GM18507 (cell line): ENCODE measurements at regions not wholly inside any gene's neighbourhood (a gene's known extent, or its start where the extent isn't known, plus 50 kb on each side); places are given as distances from the start of the nearest gene placed in this dataset.
A peak's percentile ranks its signal among the peaks of the same experiment; 100 is the strongest.
"Not testable (repeated sequence)": the region's sequence is repeated elsewhere in the genome, so short reads cannot be mapped to it uniquely, and the experiment has no call there.

Source experiments
- DNase-seq: peaks from one replicate; pipeline ENCODE4 v3.0.0; 2011; ENCODE audit warnings: low read depth; ENCODE audit not compliant: insufficient read length; ENCODE audit errors: extremely low spot score
- FAIRE-seq: peaks from 2 replicates; lab custom pipeline; 2011; peaks lifted over from hg19 to GRCh38; lab: Jason Lieb, UNC

DNA sequence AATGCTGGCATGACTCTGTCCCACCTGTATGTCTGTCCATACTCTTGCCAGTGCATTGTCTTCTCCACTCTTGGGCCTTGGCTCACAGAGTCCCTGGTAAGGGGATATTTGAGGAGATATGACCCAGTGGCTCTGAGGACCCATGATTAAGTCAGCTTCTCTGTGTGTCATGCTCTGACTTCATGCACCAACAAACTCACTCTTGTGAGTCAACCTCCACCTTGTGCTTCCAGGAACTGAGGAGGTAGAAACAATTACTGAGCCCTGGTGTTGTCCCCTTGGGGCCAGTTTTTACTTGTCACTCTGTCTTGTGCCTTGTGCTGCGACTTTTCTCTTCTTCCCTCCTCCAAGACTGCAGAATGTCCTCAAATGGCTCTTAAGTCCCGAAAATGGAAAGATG lies 127.1 kb downstream of the ABHD5 start:
- DNase-seq = no peak
- FAIRE-seq = no peak

DNA sequence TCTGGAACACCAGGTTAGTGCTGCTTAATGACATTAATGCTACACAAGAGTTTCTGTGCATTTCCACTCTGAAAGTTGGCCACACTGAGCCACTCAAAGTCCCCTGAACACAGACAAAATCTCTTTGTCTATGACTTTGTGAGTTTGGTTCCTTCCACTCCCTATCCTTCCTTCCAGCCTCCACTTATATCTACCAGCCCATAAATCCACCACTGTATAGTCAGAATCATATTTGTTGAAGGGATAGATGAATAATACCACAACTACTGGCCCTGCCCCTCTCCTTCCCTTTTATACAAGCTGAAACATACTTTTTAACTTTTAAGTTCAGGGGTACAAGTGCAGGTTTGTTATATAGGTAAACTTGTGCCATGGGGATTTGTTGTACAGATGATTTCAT lies 127.5 kb downstream of the ABHD5 start:
- no peak for DNase-seq
- FAIRE-seq = no peak

DNA sequence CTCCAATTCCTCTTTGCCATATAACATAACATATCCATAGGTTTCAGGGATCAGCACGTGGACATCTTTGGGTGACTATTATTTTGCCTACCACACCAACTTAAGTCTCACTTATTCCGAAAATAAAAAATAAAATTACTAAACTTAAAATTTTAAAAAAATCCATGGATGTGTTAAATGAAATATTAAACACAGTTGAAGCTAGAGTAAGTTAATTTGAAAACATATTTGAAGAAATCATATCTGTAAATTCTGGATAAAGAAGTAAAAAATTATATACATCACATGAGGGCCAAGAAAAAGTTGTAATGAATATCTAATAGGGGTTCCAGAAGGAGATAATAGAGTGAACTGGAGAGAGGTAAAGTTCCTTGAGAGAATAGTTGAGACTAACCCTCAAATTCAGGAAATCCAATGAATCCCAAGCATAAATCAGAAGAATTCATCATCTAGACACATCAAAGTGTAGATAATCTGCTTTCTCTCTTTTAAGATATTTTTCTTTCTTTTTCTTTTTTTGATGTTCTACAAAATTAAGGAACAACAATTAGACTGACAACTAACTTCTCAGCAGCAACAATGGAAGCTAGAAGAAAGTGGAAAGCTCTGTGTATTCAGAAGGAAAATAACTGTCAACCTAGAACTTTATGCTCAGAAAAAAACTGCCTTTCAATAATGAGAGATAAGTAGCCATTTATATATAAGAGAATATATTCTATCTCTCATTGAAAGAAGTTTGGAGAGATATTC lies 147.4 kb downstream of the ABHD5 start:
- no peak for FAIRE-seq

DNA sequence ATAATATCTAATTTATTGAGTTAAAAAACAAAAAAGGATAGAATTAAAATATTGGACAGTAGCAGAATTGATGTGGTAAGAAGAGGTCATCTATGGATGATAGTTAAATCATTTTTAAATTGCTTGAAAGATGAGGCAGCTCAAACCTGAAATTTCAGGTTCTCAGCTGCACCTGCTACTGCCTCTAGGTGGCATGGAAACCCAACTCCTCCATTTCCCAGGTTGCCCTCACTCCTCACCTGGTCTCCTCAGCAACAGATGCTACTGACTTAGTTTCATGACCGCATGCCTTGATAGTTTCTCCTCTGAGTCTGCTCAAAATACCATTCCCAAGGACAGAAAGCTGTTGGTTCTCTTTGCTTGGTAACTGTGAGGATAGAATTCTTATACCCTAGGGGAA lies 148.1 kb downstream of the ABHD5 start:
- no peak for DNase-seq
- FAIRE-seq = no peak

More for the DNA sequence above, 147.4 kb downstream of the ABHD5 start:
- no peak for DNase-seq

DNA sequence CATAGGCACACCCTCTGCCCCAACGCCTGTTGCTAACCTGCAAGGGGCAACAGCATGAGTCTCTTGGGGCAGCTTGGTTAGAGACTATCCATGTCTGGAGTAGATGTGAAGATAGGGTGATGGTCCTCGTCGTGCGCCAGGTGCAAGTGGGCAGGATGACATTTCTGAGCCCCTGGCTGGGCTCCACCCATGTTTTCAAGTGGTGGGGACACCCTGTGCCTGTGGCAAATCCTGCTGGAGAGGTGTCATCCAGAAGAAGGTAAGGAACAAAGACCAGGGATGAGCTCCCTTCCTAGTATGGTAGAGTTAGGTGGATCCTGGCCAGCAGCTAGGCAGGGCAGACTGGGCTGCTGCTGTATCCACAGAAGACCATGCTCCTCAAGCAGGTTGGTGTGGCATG lies 152.6 kb downstream of the ABHD5 start:
- no peak for FAIRE-seq
- DNase-seq = no peak

DNA sequence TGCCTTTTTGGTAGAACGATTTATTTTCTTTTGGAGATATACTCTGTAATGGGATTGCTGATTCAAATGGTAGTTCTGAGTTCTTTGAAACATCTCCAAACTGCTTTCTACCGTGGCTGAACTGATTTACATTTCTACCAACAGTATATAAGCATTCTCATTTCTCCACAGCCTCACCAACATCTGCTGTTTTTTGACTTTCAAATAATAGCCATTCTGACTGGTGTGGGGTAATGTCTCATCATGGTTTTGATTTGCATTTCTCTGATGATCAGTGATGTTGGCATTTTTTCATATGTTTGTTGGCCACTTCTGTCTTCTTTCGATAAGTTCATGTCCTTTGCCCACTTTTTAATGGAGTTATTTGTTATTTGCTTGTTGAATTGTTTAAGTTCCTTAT lies 154.0 kb downstream of the ABHD5 start:
- DNase-seq (no peak), FAIRE-seq (no peak)

DNA sequence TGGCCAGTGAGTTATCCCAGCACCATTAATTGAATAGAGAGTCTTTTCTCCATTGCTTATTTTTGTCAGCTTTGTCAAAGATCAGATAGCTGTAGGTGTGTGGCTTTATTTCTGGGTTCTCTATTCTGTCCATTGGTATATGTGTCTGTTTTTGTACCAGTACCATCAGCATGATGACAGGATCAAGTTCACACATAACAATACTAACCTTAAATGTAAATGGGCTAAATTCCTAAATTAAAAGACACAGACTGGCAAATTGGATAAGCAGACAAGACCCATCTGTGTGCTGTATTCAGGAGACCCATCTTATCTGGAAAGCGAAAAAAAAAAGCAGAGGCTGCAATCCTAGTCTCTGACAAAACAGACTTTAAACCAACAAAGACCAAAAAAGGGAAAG lies 154.8 kb downstream of the ABHD5 start:
- not testable (repeated sequence) for FAIRE-seq, DNase-seq

DNA sequence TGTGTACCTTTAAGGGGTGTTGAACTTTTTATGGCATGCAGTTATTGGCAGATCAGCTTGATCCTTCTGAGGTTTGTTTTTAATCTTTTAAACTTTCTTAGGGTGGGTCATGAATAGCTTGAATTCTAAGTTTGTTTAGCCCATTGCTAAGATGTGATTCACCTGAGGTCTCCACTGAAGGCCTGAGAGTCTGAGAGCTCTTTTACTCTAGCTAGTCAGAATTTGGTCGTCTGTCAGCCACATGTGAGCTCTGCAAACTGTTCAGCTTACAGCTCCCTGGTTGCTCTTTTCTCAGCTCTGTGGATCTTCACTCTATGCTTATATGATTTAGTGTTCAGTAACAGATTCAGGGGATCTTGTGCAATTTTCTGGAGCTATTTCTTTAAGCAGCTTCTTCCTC lies 161.3 kb downstream of the ABHD5 start:
- no peak for FAIRE-seq

DNA sequence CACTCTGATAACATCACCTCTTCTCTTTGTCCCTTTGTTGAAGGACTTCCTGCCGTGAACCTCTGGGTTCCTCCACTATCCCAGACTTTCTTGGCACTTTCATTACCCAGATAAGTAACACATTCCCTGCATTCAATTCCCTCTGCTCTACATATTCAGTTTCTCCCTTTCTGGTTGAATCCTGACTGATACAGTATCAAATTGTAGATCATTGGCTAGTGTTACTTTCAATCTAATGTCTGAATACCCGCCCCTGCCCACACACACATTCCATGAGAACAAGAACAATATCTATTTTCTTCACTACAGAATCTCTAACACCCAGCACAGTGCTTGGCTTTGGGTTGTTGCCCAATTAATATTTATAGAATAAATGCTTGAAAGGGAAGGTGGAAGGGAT lies 163.5 kb downstream of the ABHD5 start:
- no peak for FAIRE-seq
- no peak for DNase-seq

More for the DNA sequence above, 161.3 kb downstream of the ABHD5 start:
- no peak for DNase-seq

DNA sequence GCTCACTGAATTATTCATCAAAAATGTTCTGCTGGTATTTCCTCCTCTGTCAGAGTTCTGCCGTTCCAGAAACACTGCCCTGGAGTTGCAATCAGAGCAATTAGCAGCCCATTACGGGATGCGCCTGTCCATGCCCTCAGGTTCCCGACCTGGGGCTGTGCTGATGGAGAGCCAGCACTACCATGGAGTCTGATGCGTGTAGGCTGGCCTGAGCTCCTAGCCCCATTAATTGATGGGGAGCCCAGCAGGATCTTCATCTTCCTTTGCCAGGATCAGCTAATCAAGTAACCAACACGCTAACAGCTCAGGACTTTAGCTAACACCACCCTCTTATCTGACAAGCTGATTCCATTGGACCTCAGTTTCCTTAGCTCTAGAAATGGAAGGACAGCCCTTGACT lies 164.2 kb downstream of the ABHD5 start:
- DNase-seq = no peak
- no peak for FAIRE-seq

DNA sequence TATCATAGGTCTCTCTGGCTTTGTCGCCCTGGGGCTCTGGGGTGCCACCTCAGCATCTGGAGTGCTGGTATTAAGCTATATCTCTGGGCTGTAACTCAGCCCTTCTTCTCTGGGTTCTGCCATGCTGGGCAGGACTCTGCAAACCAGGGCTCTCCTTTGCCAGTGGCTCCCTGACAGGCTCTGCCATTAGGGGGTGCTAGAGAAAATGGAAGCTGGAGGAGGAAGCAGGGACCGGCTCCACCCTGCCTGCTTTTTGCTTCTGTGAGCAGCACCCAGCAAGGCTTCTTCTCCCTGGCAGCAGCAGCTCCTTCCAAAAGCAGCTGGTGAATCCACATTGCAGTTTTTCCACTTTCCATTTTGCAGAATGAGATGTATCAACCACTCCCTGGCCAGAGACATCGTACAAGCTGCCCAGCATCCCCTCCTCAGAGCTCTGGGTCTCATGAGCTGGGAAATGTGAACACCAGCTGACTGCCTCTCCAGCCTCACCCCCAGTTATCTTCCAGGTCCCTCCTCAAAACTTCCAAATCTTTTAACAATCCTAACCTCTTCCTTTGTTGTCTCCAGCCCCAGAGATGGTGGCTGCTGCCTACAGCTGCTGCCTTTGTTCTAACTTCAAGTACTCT lies 165.0 kb downstream of the ABHD5 start:
- peak; percentile 70 for FAIRE-seq
- no peak for DNase-seq

DNA sequence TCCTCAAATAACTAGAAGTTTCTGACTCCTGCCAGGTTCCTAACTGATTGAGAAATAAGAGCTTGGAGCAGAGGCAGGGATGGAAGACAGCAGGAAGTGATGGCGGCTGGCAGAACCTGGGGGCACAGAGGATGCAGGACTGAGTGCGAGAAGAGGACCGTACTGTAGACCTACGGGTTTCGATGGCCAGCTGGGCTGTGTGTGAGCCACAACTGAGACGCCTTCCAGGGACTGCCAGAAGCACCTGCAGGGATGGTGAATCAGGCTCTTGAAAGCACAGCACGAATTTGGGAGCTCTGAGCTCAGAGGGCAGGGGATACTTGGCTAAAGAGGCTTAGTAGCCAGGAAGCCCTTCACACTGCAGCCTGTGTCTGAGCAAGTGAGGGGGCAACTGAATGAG lies 165.6 kb downstream of the ABHD5 start:
- DNase-seq (no peak), FAIRE-seq (no peak)

DNA sequence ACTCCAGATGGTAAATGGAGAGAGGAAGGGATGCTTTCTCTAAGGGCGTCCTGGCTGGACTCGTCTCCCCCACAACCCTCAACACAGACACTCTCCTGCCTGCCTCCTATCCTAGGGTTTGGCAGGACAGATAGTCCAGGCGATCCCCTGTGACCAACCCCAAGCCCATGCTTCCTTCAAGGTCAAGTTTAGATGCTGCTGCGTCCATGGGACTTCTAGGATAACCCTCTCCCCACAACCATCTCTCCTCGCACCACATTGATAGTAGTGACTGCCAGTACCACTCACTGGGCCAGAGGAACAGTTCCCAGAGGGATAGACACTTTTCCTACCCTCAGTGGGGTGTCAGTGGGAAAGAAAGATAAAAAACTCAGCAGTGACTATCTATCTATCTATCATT lies 166.0 kb downstream of the ABHD5 start:
- no peak for FAIRE-seq
- DNase-seq = no peak

DNA sequence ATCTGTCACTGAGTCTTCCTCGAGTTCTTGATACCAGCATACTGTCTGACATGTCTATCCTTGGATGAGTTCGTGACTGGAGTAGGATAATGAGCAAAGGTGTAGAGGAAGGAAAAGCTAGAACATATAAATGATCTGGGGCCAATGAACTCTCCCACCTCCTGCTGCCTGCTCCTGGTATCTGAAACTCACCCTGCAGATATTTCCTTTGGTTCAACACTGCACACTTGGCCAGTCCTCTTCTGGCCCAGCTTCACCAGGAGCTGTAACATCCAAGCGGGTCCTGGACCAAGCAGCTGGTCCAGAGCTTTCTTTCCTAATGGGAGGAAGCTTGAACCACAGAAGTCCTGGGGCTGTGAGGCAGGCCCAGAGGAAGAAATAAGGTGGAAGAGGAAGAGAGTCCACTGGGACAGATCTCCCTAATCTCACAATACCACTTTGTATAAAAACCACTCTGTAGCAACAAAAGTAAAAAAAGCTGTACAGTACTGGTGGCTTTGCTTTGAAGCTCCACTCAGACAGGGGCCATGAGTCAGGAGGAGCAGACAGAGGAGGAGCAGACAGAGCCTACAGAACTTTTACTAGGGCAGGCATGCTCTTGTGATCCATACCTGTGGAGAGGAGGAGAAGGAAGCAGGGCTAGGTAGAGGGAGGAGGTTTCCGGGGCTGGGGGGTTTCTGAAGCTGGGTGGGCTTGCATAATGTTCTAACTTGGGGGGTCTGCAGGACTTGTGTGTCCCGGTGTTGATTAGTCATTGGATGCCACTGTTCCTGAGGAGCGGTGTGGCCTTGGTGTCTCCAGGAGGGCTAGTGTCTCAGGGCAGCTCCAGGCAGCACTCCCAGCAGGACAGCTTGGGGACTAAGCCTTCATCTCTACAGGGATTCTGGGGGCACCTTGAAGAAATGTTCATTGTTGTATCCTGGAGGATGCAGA lies 166.9 kb downstream of the ABHD5 start:
- FAIRE-seq = no peak
- no peak for DNase-seq

DNA sequence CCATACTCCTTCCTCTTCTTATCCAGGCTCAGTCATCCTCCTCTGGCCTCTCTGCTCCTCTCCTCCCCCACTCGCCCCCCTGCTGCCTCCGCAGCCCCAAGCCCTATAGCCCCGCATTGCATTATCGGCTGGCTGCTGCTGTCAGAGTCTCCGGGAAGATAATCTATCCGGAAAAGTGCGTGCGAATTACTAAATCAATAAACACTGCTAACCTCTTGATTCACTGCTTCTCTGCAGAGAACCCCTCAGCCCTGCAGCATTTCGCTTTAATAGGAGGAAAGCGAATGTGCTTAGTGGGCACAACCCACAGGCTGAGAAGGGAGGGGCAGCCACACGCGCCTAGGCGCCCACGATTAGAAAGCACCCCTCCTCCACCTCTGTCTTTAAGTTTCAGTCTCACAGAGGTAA lies 167.6 kb downstream of the ABHD5 start:
- no peak for DNase-seq

DNA sequence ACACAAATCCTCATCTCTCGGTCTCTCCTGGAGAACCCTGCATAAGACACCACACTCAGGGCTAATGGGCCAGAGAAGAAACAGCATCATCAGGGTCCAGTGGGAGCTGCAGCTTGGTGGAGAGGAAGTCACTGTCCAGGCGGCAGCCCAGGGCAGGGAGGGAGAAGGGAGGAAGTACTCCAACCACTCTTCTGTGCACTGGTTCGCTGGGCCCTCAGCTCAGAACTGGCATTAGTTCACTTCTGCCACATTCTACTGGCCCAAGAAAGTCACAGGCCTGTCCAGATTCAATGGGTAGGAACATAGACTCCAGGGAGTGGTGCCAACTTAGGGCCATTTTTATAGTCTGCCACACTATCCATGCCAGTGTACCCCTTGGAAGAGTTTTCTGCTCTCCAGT lies 169.0 kb downstream of the ABHD5 start:
- DNase-seq (no peak), FAIRE-seq (no peak)

More for the DNA sequence above, 167.6 kb downstream of the ABHD5 start:
- FAIRE-seq = no peak

DNA sequence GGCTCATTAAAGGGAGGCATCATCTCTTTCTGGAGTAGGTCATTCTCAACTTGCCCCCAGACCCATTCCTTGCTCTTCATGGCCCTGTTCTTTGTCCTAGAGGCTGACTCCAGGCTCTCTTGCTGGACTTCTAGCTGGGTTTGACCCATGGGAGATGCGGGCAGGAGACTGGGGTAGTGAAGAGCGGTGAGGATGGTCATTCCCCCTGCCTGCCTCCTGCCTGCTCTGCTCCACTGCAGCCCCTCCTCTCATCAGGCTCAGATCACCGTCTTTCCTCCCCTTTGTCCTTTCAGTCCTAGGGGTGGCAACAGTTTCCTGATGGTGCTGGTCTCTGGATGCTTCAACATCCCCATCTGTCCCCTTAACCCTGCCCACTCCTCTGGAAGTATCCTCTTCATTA lies 170.9 kb downstream of the ABHD5 start:
- FAIRE-seq (no peak), DNase-seq (no peak)

DNA sequence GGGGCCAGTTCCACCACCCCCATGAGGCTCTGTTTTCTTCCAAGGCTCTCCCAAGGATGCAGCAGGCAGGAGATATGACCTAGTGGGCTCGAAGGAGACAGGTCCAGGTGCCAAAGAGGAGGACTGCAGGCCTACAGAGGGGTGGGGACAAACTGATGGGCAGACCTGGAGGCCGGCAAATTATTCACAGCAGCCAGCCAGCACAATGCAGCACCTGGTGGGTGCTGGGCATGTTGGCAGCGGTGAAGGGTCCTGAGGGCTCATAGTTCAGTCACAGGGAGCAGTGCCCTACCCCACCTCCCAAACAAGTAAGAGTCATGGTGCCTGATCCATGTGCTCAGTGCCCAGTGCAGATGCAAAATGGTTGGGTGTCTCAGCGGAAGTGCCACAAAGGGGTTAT lies 171.7 kb downstream of the ABHD5 start:
- DNase-seq = no peak
- no peak for FAIRE-seq

DNA sequence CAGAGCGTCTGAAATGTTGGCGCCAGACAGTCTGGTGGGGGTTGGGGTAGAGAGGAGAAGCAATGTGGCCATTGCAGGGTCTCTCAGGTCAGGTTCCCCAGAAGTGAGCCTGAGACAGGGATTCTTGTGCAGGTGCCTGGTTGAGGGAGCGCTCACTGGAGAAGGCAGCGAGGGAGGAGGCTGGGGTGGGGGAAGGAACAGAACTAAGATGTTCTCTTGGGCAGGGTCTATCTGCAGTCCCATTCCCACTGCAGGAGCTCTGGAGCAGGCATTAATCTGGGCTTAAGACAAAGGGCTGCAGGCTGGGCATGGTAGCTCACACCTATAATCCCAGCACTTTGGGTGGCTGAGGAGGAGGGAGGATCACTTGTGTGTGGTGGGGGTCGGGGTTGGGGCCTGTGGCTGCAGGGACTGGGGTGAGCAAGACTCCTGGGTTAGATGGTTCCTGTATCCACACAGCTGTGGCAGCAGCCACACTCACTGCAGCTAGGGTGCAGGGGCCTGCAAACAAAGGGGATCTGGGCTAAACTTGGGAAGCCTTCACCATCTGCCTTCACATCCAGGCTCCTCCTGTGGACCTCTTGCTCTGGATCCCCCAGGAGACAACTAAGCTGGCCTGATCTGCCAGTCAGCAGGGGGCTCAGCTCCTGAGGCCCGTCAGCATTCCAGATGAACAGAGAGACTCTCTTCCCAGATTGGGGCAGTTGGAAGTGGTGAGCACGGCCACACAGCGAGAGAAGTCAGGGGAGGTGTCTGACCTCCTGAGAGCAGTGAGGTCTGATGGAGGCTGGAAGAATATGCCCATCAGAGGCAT lies 172.5 kb downstream of the ABHD5 start:
- FAIRE-seq (no peak), DNase-seq (no peak)
